ENCODE measurements at regions not wholly inside any gene's neighbourhood (a gene's known extent, or its start where the extent isn't known, plus 50 kb on each side); places are given as distances from the start of the nearest gene placed in this dataset.

DNA sequence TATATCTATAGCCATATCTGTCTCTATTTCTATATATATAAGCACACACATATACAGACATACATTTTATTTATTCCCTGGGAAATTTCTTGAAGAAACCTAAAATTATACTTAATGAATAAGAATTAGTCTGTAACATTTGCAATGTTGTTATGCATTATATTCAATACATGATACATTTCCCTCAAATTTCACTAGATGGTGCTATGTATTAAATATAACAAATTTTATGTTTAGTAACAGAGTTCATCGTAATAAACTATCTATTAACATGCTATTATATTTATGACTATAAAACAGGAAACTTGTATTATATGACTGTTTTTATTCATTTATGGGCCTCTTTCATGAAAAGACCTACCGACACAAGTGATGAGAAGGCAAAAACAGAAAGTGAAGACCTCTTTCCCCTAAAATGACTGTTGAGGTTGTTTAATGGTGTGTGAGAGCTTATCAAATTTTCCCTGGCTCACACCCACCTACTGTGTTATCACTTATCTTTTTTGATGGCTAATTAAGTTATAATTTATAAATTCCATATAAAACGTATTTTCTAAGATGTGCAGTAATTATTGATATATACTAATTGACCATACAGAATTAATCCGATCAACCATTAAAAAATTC lies 881.9 kb downstream of the SLITRK6 start:
- no peak for TF ChIP-seq EZH2 (IDR thresholded peaks at IDR 0.05; ENCODE audit: borderline replicate concordance, insufficient read depth, low read depth, low read length, poor library complexity, severe bottlenecking)
- TF ChIP-seq, protein P1, sequence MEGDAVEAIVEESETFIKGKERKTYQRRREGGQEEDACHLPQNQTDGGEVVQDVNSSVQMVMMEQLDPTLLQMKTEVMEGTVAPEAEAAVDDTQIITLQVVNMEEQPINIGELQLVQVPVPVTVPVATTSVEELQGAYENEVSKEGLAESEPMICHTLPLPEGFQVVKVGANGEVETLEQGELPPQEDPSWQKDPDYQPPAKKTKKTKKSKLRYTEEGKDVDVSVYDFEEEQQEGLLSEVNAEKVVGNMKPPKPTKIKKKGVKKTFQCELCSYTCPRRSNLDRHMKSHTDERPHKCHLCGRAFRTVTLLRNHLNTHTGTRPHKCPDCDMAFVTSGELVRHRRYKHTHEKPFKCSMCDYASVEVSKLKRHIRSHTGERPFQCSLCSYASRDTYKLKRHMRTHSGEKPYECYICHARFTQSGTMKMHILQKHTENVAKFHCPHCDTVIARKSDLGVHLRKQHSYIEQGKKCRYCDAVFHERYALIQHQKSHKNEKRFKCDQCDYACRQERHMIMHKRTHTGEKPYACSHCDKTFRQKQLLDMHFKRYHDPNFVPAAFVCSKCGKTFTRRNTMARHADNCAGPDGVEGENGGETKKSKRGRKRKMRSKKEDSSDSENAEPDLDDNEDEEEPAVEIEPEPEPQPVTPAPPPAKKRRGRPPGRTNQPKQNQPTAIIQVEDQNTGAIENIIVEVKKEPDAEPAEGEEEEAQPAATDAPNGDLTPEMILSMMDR (IDR thresholded peaks at IDR 0.05), result no peak

Data from B cell (primary cell).